Vagina (tissue), 2 donors: ENCODE measurements at regions not wholly inside any gene's neighbourhood (a gene's known extent, or its start where the extent isn't known, plus 50 kb on each side); places are given as distances from the start of the nearest gene placed in this dataset. TPM values are rescaled to one million over a fixed set of nuclear protein-coding genes. Genes with fewer than 3 reads are reported as not detected.

Experiments used
- DNase-seq, 2 donors: peaks; one replicate each; pipeline ENCODE4 v3.0.0-alpha.2; 2017; ENCODE audit errors: extremely low spot score in 2 of 2
- H3K27ac ChIP-seq: fragments of 200-600 bp; sonication (generic); one replicate; pipeline ENCODE4 v1.5.1; 2019
- H3K27me3 ChIP-seq: fragments of 200-600 bp; sonication (generic); one replicate; pipeline ENCODE4 v1.5.1; 2019
- H3K36me3 ChIP-seq, 2 donors: fragments of 200-600 bp; sonication (generic); one replicate each; pipeline ENCODE4 v1.5.1; 2017 to 2019
- H3K4me1 ChIP-seq: fragments of 200-600 bp; sonication (generic); one replicate; pipeline ENCODE4 v1.5.1; 2019
- H3K4me3 ChIP-seq, 2 donors: fragments of 200-600 bp; sonication (generic); 1 replicate in 1 of 2; 2 replicates in 1 of 2; pipeline ENCODE4 v1.5.1; 2016 to 2019
- H3K9me3 ChIP-seq: fragments of 200-600 bp; sonication (generic); one replicate; pipeline ENCODE4 v1.5.1; 2019
- CTCF ChIP-seq, 3 experiments: fragments of 450-650 bp in 2 of 3; fragments of 200-600 bp in 1 of 3; sonication (generic) in 1 of 3; IDR thresholded peaks; one replicate each; pipeline ENCODE4 v1.5.1; 2017 to 2019; ENCODE audit warnings: antibody characterized with exemption in 3 of 3, mild to moderate bottlenecking in 2 of 3, moderate library complexity in 2 of 3
- POLR2A ChIP-seq, 2 donors: fragments of 450-650 bp; IDR thresholded peaks; one replicate each; pipeline ENCODE4 v1.6.1; 2017; ENCODE audit warnings: antibody characterized with exemption in 2 of 2, mild to moderate bottlenecking in 2 of 2, moderate library complexity in 2 of 2
- POLR2AphosphoS5 ChIP-seq, 2 donors: sonication (generic); formaldehyde crosslinking; IDR thresholded peaks; one replicate each; pipeline ENCODE4 v1.9.0; 2017; ENCODE audit warnings: antibody characterized with exemption in 2 of 2, mild to moderate bottlenecking in 2 of 2, low read depth in 1 of 2; ENCODE audit not compliant: insufficient read depth in 1 of 2
- intact Hi-C: fragments of 100-400 bp; cut with DNase I; formaldehyde crosslinking; loops from one replicate; pipeline ENCODE4 v1.15.1; 2023
- small RNA-seq: library from RNA; depleted of rRNA; stranded (forward); fragments of <200 nt; gene quantifications from one replicate; pipeline ENCODE3, GENCODE V24; 2016

DNA sequence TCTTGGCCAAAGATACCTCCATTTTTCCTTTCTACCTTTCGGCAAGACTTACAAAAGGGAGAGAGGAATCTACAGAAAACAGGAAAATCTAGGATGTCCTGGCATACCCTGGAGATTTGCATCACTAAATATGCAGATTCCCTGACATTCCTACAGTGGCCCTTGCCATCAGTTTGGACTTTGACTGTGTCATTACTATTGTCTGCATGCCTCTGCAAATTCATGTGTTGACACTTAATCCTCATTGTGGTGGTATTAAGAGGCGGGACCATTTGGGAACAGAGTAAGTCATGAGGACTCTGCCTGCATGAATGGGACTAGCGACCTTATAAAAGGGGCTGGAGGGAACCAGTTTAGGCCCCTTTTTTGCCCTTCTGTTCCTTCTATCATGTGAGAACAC is 50.5 kb upstream of the DTNBP1 start:
- DNase-seq: no peak
- peaks cover 6% of the 10 kb centered on the region for H3K4me1 ChIP-seq
- H3K4me3 ChIP-seq: no peak overlapping the region
- intact Hi-C loops: no loop called here
- no peak for TF ChIP-seq POLR2A (IDR thresholded peaks at IDR 0.05)
- no peak for TF ChIP-seq CTCF (IDR thresholded peaks at IDR 0.05)
- no peak for TF ChIP-seq POLR2AphosphoS5 (IDR thresholded peaks at IDR 0.05; ENCODE audit: insufficient read depth in 1 of 2, low read depth in 1 of 2)
- H3K27me3 ChIP-seq: no peaks in the 10 kb centered on the region
- no peaks in the 10 kb centered on the region for H3K9me3 ChIP-seq
- H3K36me3 ChIP-seq: no peaks in the 10 kb centered on the region
- H3K27ac ChIP-seq: no peak overlapping the region

DNA sequence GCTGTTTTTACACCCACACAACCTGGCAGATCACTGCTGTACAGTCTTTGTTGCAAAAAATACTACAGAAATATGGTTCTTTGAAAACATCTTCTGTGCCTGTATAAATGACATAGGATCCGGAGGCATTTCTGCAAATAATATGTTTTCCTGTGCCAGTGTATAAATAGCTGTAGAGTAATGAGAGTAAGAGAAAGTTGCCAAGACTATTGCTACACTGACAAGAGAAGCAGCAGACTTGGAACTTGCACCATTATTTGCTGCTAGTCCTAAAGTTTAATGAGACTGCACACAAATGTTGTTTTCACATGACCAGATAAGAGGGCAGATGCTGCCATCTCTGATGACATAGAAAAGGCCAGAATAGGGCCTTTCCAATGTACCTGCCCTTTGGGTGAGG is 50.0 kb upstream of the DTNBP1 start:
- Histone ChIP-seq H3K4me3 (no peak overlapping the region), H3K4me1 (peaks cover 6% of the 10 kb centered on the region), H3K9me3 (no peaks in the 10 kb centered on the region), H3K36me3 (no peaks in the 10 kb centered on the region), H3K27me3 (no peaks in the 10 kb centered on the region), H3K27ac (no peak overlapping the region)
- no peak for TF ChIP-seq POLR2A (IDR thresholded peaks at IDR 0.05)
- TF ChIP-seq CTCF (IDR thresholded peaks at IDR 0.05): no peak
- TF ChIP-seq POLR2AphosphoS5 (IDR thresholded peaks at IDR 0.05; ENCODE audit: insufficient read depth in 1 of 2, low read depth in 1 of 2): no peak
- DNase-seq: no peak
- intact Hi-C loops: no loop called here

Small RNA genes lying in the stretch of these regions (small RNA-seq; reads per million reads assigned to genes)
- not detected for gene AL365265.1
